Choroid plexus epithelial cell (primary cell): ENCODE measurements at regions not wholly inside any gene's neighbourhood (a gene's known extent, or its start where the extent isn't known, plus 50 kb on each side); places are given as distances from the start of the nearest gene placed in this dataset.

ENCODE experiments used
- DNase-seq: peaks from one replicate; pipeline ENCODE4 v3.0.0-alpha.2; 2010; ENCODE audit warnings: low read depth
- H3K4me3 ChIP-seq: 2 replicates; pipeline ENCODE4 v1.5.1; 2011; ENCODE audit warnings: low read depth, mild to moderate bottlenecking, control low read depth, low read length, moderate library complexity
- CTCF ChIP-seq: conservative IDR thresholded peaks from 2 replicates; pipeline ENCODE4 v1.5.1; 2011; ENCODE audit warnings: low read depth, mild to moderate bottlenecking, control low read depth, inconsistent platforms, low read length, moderate library complexity

- H3K4me3 ChIP-seq = no peak overlapping the region
- DNase-seq = no peak
- TF ChIP-seq CTCF = no peak
Measured at GRCh38 chr13:27014406-27015359, 156.9 kb downstream of the USP12 start.

GRCh38 chr13:27012482-27013197 is 159.0 kb downstream of the USP12 start:
- peak; percentile 73 for DNase-seq
- no peak for TF ChIP-seq CTCF
- no peak overlapping the region for H3K4me3 ChIP-seq

GRCh38 chr13:27011661-27012060 is 159.9 kb downstream of the USP12 start:
- no peak for DNase-seq
- no peak for TF ChIP-seq CTCF
- H3K4me3 ChIP-seq = no peak overlapping the region

GRCh38 chr13:27008733-27009132 is 162.9 kb downstream of the USP12 start:
- TF ChIP-seq CTCF = no peak
- H3K4me3 ChIP-seq = no peak overlapping the region
- no peak for DNase-seq

GRCh38 chr13:27007166-27007565 is 164.4 kb downstream of the USP12 start:
- H3K4me3 ChIP-seq = no peak overlapping the region
- DNase-seq = no peak
- no peak for TF ChIP-seq CTCF

GRCh38 chr13:27006519-27007161 is 165.0 kb downstream of the USP12 start:
- peak overlapping the region; percentile 44 for H3K4me3 ChIP-seq
- TF ChIP-seq CTCF = peak; percentile 16
- DNase-seq = peak; percentile 60
